Eye (tissue), 1 donor: ENCODE measurements at regions not wholly inside any gene's neighbourhood (a gene's known extent, or its start where the extent isn't known, plus 50 kb on each side); places are given as distances from the start of the nearest gene placed in this dataset.

Source experiments
- DNase-seq: peaks from one replicate; pipeline ENCODE4 v3.0.0-alpha.2; 2015

DNA sequence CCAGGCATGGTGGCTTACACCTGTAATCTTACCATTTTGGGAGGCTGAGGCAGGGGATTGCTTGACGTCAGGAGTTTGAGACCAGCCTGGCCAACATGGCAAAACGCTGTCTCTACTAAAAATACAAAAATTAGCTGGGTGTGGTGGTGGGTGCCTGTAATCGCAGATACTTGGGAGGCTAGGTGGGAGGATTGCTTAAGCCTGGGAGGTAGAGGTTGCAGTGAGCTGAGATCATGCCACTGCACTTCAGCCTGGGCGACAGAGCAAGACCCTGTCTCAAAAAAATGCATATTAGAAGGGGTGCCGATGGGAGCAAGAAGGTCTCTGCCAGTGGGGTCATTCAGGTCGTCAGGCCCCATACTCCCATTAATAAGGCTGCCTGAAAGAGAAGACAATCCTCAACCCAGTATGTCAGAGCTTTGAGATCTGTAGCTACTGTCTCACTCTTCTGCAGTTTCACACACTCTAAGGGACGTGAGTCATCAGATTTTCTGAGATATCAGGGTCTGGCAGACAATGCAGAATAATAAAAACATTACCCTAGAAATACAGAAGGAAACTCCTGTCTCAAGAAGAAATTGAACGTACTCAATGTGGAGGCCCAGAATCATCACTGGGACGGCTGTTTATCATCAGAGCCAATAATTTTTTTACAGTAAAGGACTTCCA is 176.7 kb upstream of the FAT1 start:
- DNase-seq: no peak

DNA sequence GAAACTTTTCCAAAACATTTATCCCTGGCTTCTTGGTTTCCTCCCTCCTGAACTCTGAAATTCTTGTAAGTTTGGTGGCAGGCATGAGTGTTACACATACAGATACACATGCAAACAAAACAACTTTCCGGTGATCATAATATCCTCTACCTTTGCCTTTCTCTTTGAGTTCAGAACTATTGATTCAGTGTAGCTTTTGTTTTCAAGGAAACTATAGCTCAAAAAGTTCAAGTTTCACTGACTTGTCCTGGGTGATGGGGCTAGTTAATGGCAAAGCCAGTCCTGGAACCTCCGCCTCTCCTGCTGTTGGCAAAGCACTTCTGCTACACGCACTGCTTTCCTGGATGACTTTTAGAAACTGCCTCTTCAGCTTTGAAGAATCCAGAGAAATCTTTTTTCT is 177.3 kb upstream of the FAT1 start:
- DNase-seq: no peak

DNA sequence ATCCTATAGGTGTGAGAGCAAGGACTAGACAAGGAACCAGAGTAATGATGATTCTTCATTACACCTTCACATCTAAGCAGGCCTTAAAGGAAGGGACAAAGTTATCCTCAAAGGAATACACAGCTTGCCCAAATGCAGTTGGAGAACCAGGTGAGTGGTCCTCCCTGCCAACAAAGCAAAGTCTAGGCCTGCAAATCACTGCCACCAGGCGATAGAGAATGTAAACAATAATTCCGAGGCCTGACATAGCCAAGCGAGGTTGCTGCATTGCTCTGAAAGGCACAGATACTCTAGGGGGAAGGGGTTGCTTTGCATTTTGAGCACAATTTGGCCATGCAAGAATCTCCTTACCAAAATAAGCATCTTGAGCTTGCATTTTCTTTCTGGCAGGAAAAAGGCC is 178.2 kb upstream of the FAT1 start:
- DNase-seq: no peak

GRCh38 chr4:186902361-186902760 is 178.7 kb upstream of the FAT1 start:
- no peak for DNase-seq

DNA sequence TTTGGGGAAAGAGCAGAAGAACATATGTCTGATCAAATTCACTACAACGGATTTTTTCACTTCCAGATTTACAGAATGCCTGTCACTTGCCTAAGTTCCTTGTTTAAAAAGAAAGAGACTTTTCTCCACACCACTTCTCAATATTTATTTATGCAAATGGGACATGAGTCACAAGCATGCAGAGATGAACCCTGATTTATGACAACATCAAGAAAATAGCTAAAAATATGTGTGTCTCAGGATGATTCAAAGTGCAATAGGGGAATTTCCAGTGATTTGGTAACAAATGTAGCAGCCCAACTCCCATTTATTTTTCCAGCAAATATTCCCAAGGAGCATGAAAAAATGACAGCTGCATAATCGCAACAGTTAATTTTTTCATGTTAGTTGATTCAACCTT is 180.4 kb upstream of the FAT1 start:
- DNase-seq: no peak

DNA sequence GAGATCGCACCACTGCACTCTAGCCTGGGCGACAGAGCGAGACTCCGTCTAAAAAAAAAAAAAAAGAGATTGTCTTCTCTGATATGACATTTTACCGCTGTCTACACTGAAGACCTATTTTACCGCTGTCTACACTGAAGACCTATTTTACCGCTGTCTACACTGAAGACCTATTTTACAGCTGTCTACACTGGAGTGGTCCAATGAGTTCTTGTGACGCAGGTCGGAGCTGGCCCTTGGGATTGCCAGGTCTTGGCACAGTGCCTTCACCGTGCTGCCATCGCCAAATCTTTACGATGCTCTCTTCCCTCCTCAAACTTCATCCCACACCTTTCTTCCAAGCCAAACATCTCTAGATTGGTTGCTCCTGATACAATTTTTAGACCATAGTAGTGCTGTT is 183.1 kb upstream of the FAT1 start:
- no peak for DNase-seq

GRCh38 chr4:186910385-186910784 is 186.7 kb upstream of the FAT1 start:
- no peak for DNase-seq

GRCh38 chr4:186912606-186913005 is 188.9 kb upstream of the FAT1 start:
- no peak for DNase-seq

DNA sequence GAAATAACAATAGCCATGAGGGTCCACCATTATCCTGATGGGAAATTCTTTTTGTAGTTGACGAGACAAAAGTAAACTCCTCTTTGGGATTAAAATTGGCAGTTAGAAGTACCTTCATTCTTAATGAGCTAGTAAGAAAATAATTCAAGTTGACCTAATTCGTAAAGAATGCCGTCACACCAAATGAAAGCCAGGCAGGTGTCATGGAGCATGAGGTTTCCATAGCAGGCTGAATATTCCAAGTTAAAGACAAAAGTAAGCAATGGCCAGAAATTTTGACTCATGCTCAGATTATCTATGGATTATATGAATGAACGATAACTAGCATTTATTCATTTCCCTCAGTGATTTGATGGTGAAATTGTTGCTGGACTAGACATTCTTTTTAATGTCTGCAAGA is 192.2 kb upstream of the FAT1 start:
- DNase-seq: peak; percentile 34

GRCh38 chr4:186917136-186917535 is 193.5 kb upstream of the FAT1 start:
- no peak for DNase-seq

- DNase-seq: no peak
Observed at GRCh38 chr4:186918466-186918865, 194.8 kb upstream of the FAT1 start.

DNA sequence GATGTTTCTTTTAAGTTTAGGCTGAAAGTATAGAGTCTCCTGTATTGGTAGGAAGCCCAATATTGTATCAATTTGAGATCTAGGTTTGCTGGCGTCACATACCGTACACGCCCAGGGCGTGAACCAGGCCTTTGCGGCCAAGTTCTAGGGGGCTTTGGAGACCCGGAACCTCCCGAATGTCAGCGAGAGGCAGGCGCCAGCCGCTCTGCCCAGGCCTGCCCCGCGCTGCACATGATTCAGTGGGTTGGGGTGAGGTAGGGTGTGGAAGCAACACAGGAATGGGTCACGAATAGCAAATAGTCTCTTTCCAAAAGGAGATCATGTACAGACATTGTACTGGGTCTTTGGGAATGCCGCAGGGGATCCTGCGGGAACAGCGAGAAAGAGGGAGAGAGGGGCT is 195.7 kb upstream of the FAT1 start:
- DNase-seq: no peak

DNA sequence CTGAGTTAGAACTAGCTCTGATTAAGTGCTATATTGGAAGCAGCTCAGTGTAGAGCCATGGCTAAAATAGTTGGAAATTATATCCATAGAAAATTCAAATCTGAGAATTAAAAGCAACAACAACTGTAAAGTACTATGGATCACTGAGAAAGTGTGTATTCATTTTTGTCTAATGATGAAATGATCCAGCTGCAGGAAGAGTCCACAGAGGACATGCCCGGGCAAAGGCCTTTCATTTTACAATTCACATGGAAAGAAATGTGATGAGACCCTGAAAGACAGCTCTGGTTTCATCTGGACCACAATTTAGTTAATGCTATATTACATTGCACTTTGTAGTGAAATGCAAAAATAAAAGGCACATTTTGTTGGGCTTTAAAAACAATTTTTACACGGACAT is 196.8 kb upstream of the FAT1 start:
- DNase-seq: peak; percentile 25

DNA sequence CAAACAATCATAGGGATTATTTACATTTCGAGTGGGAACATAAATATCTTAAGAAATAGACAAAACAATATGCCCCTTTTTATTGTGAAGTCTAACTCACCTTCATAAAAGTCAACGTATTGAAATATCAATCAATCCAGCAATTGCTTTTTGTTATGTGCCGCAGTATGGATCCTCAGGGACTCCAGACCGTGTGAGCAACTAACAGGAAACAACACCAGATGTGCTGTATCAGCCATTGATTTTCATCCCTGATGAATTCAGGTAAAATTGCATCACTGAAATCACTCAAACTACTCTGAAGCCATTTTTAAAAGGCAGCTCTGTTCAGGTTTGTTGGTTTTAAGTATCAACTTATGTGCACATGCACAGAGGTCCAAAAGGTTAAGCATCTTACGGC is 197.3 kb upstream of the FAT1 start:
- no peak for DNase-seq

DNA sequence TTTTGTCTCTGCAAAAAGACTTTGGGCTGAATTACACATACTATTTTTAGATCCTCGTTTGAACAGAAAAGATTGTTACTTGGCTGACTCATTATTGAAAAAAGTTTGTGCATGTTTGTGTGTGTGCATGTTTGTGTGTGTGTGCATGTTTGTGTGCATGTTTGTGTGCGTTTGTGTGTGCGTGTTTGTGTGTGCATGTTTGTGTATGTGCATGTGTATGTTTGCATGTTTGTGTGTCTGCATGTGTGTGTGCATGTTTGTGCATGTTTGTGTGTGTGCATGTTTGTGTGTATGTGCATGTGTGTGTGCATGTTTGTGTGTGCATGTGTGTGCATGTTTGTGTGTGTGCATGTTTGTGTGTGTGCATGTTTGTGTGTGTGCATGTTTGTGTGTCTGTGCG is 201.1 kb upstream of the FAT1 start:
- no peak for DNase-seq

DNA sequence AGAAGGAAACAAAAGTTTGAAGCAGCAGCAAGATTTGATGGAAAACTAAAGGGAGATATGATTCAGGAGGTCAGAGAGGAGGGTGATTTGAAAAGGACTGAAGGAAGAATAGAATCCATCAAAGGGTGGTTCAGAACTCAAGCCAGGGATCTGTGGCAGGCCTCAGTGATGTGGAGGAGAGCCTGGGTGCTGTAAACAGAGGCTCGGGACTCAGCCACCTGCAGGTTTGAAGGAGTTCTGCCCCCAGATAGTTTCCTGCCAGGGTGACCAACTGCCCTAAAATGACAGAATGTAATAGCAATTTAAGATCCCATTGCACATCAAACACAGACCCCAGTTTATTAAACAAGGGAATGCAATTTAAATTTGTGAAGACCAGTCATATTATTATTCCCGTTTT is 204.0 kb upstream of the FAT1 start:
- DNase-seq: no peak

- no peak for DNase-seq
Observed at GRCh38 chr4:186930024-186930423, 206.4 kb upstream of the FAT1 start.

DNA sequence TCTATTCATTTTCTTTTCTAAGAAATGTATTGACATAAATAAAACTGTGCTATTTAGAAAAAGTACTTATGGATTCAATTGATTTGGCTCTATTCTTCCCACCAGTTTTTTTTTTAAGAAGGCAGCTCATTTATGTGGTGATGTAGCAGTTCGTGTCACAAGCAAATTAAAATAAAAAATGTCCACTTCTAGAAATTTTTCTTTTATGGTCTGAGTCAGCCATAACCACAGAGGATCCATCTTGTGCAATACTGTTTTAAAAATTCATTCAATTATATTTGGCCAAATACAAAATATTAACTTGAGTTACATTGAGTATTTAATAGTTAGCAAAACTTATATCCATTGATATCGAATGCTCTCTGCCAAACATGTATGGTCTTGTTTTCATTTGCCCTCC is 207.9 kb upstream of the FAT1 start:
- no peak for DNase-seq

DNA sequence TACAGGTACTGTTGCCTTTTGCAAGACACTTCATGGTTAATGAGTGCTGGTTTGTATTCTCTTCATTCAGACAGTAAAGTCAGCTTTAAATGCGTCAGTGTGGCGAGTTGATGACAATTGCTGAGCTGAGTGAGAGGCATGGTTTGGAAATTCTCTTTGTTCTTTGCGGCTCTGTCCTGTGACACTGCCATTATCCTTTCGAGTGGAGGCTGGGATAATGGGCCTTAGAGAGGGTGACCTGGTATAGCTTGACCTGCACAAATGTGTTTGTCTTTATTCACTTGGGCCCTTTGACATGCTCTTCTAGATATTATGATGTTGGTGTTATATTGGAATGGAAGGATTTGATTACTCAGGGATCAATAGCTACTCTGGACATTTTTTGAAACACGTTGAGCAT is 208.5 kb upstream of the FAT1 start:
- DNase-seq: peak; percentile 25

DNA sequence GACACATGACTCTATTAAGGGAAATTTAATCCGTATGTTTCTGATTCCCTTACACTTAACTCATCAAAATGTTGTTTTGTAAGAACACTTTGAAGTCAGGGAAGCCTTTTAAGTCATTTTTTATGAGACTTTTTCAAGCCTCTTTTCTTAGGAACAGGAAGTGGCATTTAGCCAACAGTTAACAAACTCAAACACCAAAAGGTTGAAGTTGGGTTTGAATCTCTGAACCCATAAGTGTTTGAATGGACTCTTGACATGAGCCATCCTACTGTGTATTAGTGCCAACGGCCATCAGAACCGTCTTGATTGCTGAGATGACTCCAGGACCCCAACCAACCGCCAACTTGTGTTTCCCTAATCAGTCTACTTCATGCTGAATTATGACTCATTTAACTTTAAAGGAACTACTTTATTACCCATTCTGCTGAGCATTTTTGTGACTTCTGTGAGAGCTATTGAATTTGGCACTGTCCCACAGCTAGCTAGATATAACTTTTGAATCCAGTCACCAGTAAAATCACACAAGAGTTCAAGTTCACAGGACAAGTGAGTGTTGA is 209.1 kb upstream of the FAT1 start:
- no peak for DNase-seq

- DNase-seq: no peak
Observed at GRCh38 chr4:186934244-186934643, 210.6 kb upstream of the FAT1 start.

GRCh38 chr4:186934841-186935443 is 211.3 kb upstream of the FAT1 start:
- no peak for DNase-seq

DNA sequence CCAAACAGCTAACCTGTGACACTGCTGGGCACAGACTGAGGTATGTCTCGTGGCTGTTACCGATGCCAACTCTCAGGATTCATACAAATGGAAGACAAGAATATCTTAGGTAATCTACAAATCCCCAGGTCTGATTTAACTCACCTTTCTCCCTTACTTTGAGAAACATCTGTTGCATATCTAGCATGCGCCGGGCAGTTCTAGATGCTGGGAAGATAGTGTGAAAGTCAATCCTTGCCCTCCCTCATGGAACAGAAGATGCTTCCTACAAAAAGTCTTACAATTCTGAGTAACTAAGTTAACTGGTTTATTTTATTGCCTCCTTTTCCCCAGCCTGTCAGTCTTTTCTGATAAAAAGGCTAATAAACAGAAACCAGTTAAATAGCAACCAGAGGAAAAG is 212.2 kb upstream of the FAT1 start:
- no peak for DNase-seq

DNA sequence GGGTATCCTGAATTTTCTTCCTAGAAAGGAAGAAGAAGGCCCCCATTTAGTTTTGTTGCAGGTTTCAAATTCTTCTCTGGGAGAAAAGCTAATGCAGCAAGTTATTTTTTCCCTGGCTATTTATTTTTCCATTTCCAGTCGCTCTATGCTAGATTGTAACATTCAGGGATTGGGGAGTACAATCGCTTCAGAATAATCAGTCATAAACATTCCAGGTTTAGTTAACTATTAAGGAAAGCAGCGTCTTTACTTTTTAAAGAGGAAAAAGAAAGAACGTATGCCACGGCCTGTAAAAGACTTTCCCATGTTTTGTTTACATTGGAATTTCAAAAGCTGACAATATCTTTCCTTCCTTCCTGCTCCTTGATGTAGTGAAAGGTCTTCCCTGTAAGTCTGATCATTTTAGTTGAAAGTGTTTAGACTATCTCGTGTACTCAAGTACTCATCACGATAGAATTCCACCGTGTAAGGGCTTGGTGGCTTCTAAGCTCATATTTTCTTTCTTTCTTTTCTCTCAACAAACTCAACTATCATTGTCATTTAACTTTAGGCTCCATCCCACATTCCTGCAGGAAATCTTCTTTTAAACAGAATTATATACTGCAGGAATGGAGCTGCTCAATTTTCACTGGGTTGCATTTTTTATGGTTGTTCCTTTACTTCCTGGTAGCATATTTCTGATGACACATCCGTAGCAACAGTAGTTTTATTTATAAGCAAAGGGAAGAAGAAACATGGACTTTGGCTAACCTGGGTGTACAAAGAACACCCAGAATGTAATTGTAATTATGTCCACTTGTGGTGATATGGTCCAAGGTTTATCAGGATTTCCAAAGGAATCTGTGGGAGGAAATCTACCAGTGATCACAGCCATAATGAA is 213.1 kb upstream of the FAT1 start:
- no peak for DNase-seq
